Sigmoid colon (tissue), 4 donors: ENCODE measurements at regions not wholly inside any gene's neighbourhood (a gene's known extent, or its start where the extent isn't known, plus 50 kb on each side); places are given as distances from the start of the nearest gene placed in this dataset.

Experiments used
- EP300 ChIP-seq, 4 donors: sonication (generic); formaldehyde crosslinking; IDR thresholded peaks; one replicate each; pipeline ENCODE4 v1.6.1; 2017; ENCODE audit warnings: antibody characterized with exemption in 4 of 4
- POLR2A ChIP-seq, 2 donors: fragments of 450-650 bp; IDR thresholded peaks; one replicate each; pipeline ENCODE4 v1.6.1; 2016; ENCODE audit warnings: antibody characterized with exemption in 2 of 2, mild to moderate bottlenecking in 2 of 2, moderate library complexity in 2 of 2
- POLR2AphosphoS5 ChIP-seq, 4 donors: sonication (generic); formaldehyde crosslinking; IDR thresholded peaks; one replicate each; pipeline ENCODE4 v1.6.1; 2017; ENCODE audit warnings: antibody characterized with exemption in 4 of 4
- TF ChIP-seq, protein P1 (sequence below), 4 experiments: fragments of 450-650 bp in 3 of 4; fragments of 200-600 bp in 1 of 4; IDR thresholded peaks; one replicate each; pipeline ENCODE4 v1.5.1; 2016 to 2019; ENCODE audit warnings: antibody characterized with exemption in 4 of 4, mild to moderate bottlenecking in 3 of 4, moderate library complexity in 2 of 4

DNA sequence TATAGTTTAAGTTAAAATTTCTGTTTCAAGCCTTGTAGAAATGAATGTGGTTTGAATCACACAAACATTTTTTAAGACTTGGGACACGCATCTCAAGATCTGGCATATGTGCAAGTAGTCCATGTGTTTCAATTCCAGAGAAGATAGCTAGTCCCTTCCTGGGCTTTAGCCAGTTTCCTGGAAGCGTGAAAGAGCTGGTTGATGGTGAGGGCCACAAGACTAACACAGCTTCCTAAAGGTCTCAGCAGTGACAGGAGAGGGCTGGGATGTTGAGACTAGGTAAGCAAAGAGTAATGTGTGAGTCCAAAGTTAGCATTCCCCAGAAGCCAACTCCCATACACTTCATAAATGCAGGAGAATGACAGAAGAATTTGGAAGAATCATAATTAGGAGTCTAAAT is 111.9 kb upstream of the MAP2 start:
- TF ChIP-seq, protein P1, sequence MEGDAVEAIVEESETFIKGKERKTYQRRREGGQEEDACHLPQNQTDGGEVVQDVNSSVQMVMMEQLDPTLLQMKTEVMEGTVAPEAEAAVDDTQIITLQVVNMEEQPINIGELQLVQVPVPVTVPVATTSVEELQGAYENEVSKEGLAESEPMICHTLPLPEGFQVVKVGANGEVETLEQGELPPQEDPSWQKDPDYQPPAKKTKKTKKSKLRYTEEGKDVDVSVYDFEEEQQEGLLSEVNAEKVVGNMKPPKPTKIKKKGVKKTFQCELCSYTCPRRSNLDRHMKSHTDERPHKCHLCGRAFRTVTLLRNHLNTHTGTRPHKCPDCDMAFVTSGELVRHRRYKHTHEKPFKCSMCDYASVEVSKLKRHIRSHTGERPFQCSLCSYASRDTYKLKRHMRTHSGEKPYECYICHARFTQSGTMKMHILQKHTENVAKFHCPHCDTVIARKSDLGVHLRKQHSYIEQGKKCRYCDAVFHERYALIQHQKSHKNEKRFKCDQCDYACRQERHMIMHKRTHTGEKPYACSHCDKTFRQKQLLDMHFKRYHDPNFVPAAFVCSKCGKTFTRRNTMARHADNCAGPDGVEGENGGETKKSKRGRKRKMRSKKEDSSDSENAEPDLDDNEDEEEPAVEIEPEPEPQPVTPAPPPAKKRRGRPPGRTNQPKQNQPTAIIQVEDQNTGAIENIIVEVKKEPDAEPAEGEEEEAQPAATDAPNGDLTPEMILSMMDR (IDR thresholded peaks at IDR 0.05): no peak
- no peak for TF ChIP-seq POLR2AphosphoS5 (IDR thresholded peaks at IDR 0.05)
- TF ChIP-seq EP300 (IDR thresholded peaks at IDR 0.05): no peak
- TF ChIP-seq POLR2A (IDR thresholded peaks at IDR 0.05): no peak
